ENCODE measurements at regions not wholly inside any gene's neighbourhood (a gene's known extent, or its start where the extent isn't known, plus 50 kb on each side); places are given as distances from the start of the nearest gene placed in this dataset.
"Not testable (repeated sequence)": the region's sequence is repeated elsewhere in the genome, so short reads cannot be mapped to it uniquely, and the experiment has no call there.

- no peak for DNase-seq
Observed at GRCh38 chr6:14776307-14776706, 469.6 kb upstream of the JARID2 start.

DNA sequence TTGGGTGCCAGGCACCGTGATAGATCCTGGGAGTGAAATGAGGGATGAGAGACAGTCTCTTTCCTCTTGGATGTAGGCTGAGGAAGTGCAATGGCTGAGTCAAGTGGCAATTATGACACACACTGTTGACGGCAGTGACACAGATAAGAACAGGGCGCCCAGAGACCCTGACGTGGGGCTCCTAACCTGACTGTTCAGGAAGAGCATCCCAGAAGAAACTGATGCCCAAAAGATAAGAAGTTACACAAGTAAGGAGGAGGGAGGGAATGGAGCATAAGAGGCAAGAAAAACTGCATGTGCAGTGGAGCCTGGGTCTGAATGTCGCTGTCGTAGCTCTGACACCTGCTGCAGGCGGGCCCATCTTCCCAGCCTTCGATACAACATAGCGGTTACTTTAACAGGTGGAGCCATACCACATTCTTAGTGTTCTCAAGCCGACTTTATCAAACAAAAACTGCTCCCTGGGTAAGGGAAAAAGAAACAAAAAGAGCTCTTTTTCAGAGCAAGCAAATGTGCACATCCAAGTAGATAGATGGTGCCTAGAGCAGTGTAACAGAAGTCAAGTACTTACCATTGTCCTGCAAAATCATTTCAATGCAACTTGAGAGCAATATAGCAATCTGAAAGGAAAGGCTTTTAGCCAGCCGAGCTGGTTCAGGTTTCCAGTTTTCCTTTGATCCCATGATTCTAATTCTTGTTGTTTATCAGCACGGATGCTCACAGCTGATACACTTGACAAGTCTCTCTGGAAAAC is 463.9 kb upstream of the JARID2 start:
- no peak for DNase-seq

GRCh38 chr6:14782921-14783464 is 462.9 kb upstream of the JARID2 start:
- not testable (repeated sequence) for DNase-seq

- no peak for DNase-seq
Observed at GRCh38 chr6:14783594-14783993, 462.3 kb upstream of the JARID2 start.

DNA sequence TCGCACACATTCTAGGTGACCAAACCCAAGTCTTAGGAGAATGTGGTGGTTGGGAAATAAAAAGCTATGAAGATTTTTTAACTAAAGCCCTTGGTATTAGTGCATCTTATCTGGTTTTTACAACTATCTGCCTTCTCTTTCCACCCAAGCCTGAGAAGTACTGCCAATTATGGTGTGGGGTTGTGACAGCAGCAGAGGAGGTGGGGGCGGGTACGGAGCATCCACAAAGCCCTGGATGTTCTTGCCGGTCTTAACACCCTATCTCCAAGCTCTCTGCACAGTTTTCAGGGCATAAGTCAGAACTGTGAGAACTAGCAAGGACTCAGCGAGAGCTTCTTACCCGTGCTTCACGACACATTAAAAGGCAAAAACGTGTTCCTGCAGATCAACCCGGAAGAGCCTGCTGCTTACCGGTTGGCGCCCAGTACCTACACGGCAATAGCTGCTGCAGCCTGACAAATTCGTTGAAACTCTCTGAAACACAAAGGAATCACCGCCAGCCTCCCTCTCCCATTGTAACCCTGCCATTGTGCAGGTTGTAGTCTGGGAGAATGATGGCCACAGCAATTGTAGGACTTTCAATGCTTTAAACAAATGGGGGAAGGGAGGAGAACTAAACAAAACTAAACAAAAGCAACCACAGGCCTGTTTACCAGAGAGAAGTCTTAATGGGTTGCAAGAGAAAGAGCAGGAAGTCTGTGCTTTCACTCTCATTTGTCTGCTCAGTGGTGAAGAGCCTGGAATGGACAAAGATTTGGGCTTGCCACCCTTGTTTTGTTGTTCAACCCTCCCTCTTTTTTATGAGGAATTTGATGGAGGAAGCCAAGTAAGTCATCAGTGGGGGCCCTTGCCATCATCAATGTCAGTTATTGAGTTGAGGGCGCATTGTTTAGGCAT is 461.0 kb upstream of the JARID2 start:
- DNase-seq: peak; percentile 6

DNA sequence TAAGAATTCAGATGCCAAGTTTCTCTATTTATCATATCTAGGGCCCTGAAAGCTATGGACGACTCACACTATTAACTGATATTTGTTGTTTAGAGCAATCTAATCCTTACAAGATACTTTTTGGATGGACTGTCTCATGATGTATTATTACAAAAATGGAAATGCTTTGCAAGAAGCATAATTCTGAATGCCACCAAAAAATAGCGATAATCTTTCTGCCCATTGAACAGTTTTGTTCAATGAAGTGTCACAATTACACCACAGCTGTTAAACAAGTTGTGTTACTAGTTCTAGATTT is 460.4 kb upstream of the JARID2 start:
- no peak for DNase-seq

GRCh38 chr6:14786008-14786407 is 459.9 kb upstream of the JARID2 start:
- DNase-seq: no peak

GRCh38 chr6:14786455-14786854 is 459.4 kb upstream of the JARID2 start:
- no peak for DNase-seq

DNA sequence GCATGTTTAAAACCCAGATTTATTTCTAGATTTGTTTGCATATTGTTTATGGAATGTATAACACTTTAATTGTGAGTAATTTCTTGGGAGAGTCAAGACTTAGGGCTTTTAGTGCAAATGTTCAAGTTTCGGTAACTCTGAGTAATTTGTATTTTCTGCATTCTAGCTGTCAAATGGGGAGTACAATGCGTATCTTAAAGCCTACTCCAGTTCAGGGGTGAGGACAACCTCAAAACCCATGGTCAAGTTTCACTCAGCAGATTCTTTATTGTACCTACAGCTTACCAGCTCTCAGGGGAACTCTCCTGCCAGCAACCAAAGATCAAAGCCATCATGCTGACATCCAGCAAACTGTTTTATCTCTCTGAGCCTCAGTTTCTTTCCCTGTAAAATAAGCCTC is 458.6 kb upstream of the JARID2 start:
- no peak for DNase-seq

DNA sequence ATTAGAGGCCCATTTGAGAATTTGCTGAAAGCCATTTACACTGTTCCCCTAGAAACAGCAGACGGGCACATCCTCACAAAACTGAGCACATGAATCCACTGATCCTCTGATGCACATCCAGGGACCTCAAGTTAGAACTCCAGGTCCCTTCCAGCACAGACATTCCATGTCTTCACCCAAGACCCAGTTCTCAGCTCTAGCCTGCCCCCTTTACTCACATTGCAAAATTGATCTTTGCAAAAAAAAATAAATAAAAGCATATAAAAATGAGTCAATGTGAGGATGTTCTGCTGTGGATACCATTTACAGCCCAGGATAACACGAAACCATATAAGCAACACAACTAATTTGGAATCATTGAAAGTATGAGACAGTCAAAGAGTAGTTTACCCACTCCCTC is 458.2 kb upstream of the JARID2 start:
- no peak for DNase-seq

GRCh38 chr6:14789996-14790395 is 455.9 kb upstream of the JARID2 start:
- DNase-seq: no peak

DNA sequence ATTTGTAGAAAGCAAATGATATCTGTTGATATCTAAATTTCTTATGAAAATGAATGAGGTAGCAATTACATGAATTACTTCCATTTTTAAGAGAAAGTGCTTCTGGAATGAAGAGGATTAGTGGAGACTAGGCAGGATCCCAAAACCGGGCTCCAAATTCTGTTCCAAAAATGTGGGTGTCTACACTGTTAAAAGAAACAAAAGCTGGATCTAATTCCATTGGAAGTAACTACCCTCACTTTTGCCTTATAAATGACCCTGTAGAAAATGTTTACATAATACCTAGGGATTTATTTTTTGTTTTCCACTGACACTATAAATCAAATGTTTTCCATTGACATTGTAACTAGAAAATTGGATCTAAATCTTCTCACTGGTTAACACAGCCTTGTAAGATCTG is 454.9 kb upstream of the JARID2 start:
- DNase-seq: no peak

DNA sequence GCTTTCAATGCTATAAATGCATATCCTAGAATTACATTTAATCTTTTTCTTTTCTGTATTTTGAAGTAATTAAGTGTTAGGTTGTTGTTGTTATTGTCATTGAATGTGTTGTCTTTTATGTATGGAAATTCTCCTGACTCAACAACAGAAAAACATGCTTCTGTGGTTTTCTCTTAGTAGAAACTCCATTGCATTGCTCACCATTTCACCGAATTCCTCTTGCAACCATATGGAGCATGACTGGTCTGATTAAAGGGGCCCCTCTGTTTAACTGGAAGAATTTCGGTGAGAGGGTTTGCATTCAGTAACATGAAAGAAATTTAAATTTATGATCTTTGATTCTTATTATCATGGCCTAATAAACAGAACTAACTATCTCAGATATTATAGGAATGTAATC is 454.3 kb upstream of the JARID2 start:
- no peak for DNase-seq

DNA sequence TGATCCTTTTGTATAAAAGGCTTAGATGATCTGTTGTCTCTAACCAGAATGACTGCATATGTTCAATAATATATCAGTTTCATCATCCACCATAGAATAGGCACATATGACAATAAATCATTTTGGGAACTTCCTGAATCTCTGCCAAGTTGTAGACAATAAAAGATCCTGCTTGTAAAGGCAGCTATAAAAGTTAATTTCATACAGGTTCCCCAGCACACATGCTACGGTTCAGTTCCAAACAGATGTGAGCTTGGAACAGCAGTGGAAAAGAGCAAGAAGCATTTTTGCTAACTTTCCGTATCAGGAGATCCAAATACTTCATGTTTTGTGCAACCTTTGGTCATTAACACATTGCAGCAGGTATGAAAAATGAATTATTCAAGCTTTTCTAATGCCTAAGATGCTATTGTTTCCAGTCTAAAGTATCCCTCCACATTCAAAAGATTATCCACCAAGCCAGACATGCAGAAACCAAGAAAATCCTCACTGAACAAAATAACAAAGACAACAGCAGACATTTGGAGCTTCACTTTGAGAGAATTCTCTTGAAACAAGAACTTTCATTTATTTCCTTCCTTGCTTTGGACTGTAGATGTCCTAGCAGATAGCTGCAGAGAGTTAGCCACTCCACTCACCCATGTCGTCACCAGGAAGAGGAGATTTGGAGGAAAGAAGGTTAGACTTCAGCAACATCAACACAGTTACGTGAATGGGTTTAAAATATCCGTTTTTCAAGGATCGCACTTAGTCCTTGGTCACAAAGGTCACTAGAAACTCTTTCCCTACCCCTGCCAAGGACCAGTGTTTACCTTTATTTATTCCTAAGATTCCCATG is 453.5 kb upstream of the JARID2 start:
- no peak for DNase-seq

DNA sequence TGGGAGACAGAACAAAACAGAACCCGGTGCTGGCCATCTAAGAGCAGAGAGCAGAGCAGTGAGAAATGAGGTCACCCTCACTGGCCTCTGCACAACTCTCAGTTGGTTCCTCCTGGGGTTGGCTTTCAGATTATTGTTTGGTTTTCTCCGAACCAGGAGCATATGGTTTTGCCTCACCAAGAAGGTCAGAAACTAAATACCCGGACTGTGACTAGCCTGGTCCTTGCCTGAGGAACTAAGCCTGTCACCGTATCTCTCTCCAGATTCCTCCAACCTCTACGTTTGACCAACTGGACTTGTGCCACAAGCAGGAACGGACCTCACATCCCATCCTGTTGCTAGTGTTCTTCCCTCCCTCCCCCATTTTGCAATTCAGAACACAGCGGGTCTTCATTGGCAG is 450.4 kb upstream of the JARID2 start:
- DNase-seq: no peak

DNA sequence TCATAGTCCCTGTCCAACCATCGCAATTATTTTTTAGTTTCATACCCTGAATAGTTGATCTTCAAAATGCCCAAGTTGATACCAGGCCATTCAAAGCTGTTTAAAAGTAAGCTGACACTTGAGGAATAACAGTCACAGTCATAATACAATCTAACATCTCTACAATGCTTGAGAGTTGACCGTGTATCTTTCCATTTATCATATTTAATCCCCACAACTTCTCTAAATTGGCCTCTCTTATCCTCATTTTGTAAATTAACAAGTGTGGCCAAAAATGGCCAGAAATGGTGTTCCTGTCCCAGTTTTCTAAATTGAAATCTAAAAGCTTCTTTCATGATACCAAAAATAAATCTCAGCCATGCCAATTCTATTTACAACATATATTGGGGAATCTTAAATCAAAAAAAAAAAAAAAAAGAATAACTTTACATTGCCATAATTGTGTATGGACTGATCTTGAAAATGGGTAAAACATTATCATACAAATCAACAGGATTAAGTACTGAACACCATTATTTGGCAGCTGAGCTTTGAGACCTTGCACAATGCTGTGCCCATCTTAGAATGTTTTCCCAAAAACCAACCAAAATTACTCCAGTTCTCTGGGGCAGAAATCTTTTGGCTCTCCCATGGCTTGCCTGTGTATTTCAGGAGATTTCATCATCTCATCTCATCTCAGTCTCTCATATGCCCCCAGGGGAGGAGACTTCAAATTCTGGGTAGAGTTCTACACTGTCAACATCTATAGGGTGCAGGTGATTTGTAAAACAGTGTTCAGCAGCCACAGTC is 448.7 kb upstream of the JARID2 start:
- no peak for DNase-seq

DNA sequence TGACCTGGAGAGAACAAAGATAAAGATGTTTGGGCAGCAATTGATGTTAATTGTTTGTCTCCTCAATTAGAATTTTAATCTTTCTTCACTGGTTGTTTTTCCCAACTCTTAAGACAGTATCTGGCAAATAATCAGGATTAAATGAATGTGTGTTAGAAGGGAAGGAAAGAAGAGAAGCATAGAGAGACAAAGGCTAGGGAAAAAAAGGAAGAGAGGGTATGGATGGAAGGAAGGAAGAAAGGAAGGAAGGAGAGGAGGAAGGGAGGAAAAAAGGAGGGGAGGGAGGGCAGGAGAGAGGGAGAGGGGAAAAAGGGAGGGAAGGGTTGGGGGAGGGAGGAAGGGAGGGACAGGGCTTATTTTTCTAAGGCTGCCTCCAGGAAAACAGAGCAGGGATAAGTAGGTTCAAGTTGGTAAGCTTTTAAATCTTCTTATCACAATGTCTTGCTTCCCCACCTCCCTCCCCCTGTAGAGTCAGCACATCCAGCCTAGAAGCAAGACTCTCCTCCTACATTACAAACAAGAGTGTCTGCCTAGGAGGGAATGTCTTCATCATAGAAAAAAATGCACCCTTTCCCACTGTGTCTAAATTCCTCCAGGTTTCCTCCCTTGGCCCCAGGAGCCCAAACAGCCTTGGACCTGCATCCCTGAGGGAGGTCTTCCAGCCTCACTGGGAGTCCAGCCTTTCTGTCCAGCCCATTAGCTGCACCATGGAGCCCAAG is 447.8 kb upstream of the JARID2 start:
- DNase-seq: no peak

DNA sequence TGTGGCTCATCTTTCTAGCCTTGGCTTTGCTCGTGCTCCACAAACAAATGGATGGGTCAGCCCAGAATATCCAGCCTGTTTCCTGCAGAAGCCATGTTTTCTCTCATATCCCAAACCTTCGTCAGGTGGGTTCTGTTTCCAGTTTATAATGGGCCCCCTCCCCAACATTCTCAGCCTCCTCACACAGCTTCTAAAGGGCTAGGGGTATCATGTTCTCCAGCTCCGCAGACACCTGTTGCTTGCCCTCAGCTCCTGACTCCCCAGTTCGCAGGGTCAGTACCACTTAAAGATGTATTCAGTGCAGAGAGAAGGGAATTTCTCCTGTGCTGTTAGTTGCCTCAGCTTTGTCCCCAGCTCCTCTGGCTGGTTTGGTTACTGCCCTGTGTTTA is 447.3 kb upstream of the JARID2 start:
- DNase-seq: no peak

DNA sequence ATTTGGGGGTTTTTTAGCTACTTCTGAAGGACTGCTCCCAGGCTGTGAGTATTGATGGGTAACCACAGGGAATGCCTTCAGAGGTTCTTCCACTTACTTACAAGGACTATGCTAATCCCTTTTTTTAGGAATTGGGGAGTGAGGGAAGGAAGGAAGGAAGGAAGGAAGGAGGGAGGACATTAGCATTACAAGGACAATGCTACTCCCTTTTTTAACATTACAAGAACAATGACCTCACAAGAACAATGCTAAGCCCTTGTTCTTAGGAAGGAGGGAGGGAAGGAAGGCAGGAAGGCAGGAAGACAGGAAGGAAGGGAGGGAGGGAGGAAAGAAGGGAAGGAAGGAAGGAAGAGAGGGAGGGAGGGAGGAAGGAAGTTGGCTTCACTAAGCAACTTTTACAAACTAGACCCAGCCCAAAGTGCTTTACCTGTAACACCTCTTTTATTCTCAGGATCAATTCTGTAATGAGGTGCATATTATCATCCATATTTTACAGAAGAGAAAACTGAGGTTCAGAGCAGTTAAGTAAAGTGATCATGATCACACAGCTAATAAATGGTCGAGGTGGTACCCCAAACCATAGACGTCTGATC is 446.8 kb upstream of the JARID2 start:
- no peak for DNase-seq

DNA sequence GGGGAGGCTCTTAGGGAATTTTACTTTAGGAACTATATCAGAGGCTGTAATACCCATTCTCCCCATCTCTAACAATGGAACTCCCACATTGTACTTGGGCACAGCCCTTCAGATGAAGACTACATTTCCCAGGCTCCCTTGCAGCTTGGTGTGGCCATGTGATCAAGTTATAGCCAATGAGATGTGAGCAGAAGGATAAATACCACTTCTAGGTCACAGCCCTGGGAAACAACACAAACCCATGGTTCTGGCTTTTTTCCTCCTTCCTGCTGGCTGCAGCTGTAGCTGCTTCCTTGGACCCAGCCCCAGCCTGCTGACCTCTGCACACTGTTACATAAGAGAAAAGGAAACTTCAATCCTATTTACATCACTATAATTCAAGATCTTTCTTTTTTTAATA is 445.9 kb upstream of the JARID2 start:
- peak; percentile 40 for DNase-seq

DNA sequence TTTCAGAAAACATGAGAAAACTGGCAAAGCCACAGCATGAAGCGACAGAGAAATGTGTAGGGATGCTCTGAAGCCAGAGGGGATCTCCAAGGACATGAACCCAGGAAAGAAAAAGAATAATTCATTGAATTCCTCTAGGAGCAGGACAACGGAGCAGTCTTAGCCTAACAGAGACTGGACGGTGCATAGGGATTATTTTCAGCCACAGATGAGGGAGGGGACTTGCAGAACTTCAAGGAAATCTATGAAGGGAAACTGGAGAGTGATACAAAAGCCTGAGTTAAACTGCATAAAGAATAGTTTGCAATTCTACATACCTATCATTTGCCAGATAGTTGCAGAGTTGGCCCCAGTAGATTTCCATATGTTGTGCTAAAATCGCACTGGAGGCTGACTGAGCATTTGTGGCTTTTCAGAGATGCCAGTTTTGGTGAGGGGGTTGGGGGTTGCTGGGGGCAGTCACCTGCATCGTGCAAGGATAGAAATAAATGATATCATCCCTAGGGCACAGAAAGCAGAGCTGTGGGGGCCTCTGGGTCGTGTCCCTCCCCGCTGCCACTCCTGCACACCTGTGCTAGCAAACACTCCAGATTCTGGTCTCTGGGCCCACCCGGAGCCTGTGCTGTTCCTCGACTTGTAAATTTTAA is 443.2 kb upstream of the JARID2 start:
- no peak for DNase-seq

Data from stimulated activated CD4-positive, alpha-beta T cell treated with anti-CD3 and anti-CD28 coated beads, Interleukin-1b, Interleukin-23, amount 100 ng/mL, for 48 hours (primary cell).